Esophagus squamous epithelium (tissue), 5 donors: ENCODE measurements at regions not wholly inside any gene's neighbourhood (a gene's known extent, or its start where the extent isn't known, plus 50 kb on each side); places are given as distances from the start of the nearest gene placed in this dataset.

Source experiments
- DNase-seq: peaks from one replicate; lab custom pipeline; 2025; lab: John Stamatoyannopoulos, UW
- H3K27ac ChIP-seq, 4 donors: fragments of 200-600 bp; sonication (generic); one replicate each; pipeline ENCODE4 v1.5.1; 2016 to 2019; ENCODE audit warnings: mild to moderate bottlenecking in 1 of 4
- H3K27me3 ChIP-seq, 4 donors: fragments of 200-600 bp; sonication (generic); 1 replicate in 3 of 4; 2 replicates in 1 of 4; pipeline versions ENCODE4 v1.5.1 to v1.6.0; 2017 to 2021; ENCODE audit warnings: antibody characterized with exemption in 1 of 4
- H3K36me3 ChIP-seq, 3 donors: fragments of 200-600 bp; sonication (generic); one replicate each; pipeline ENCODE4 v1.5.1; 2016 to 2019
- H3K4me1 ChIP-seq, 3 donors: fragments of 200-600 bp; sonication (generic); one replicate each; pipeline ENCODE4 v1.5.1; 2017 to 2019
- H3K4me3 ChIP-seq, 4 donors: fragments of 200-600 bp; sonication (generic); 1 replicate in 3 of 4; 2 replicates in 1 of 4; pipeline ENCODE4 v1.5.1; 2016 to 2019; ENCODE audit warnings: mild to moderate bottlenecking in 2 of 4, moderate library complexity in 1 of 4
- H3K9me3 ChIP-seq, 3 donors: fragments of 200-600 bp; sonication (generic); one replicate each; pipeline ENCODE4 v1.5.1; 2016 to 2019
- CTCF ChIP-seq, 6 experiments: fragments of 450-650 bp in 4 of 6; fragments of 200-600 bp in 2 of 6; sonication (generic) in 2 of 6; IDR thresholded peaks; one replicate each; pipeline ENCODE4 v1.5.1; 2016 to 2019; ENCODE audit warnings: antibody characterized with exemption in 6 of 6, mild to moderate bottlenecking in 4 of 6, moderate library complexity in 4 of 6
- POLR2A ChIP-seq, 4 donors: fragments of 450-650 bp; IDR thresholded peaks; one replicate each; pipeline ENCODE4 v1.6.1; 2017; ENCODE audit warnings: antibody characterized with exemption in 4 of 4, mild to moderate bottlenecking in 4 of 4, moderate library complexity in 3 of 4
- WGBS, 2 donors: methylation state at CpG; one replicate each; pipeline ENCODE4 v1.1.5; 2018; 5-methylcytosine and 5-hydroxymethylcytosine counted together
- intact Hi-C: fragments of 100-400 bp; cut with DNase I; formaldehyde crosslinking; loops from one replicate; pipeline ENCODE4 v1.15.0; 2022
- donor health status: DM: yes; HTN: yes; CAD: no.

DNA sequence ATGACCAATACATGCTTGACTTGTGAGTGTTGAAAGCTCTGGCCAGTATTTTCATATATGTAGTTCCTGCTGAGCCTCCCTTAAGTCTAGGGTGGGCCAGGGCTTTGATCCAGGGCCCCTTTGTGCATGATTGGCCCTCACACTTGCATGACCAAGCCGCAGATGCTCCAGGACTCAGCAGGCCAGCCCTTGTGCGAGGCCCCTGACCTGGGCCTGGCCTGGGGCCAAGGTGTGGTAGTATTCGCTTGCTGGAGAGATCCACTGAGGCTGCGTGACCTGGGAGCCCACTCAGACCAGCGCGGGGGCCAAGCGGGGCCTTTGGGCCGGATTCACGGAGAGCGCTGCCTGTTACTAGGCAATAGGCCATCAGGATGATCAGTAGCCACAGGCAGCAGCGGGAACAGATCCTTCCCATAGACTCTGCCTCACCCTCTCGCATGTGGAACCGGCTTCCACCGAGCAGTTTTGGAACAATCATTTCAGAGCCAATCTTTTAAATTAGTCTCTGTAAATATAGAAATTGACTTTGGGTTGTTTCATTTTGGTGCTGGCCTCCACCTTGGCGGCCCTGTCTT is 79.0 kb upstream of the PTCH1 start:
- 92 to 94% methylated on average over 9 to 12 of the region's 15 CpGs for WGBS, 2 donors
- DNase-seq: no peak
- no peak overlapping the region for H3K27ac ChIP-seq

DNA sequence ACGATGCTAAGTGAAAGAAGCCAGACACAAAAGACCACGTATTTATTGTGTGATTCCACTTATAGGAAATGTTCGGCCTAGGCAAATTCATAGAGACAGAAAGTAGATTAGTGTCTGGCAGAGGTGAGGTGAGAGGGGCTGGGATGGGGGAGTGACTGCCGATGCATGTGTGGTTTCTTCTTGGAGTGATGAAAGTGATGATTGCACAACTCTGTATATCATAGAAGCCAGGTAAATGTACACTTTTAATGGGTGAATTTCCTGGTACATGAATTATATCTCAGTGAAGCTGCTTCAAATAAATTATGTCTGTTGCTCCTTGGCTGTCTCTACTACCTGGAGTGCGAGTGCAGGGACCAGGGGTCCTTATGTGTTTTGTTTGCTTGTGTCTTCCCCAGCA is 76.2 kb upstream of the PTCH1 start:
- no peak for DNase-seq
- Histone ChIP-seq H3K4me1 (no peaks in the 10 kb centered on the region), H3K4me3 (no peak overlapping the region), H3K9me3 (no peaks in the 10 kb centered on the region), H3K36me3 (no peaks in the 10 kb centered on the region), H3K27ac (no peak overlapping the region), H3K27me3 (peaks cover 0 to 45% (median 0%) of the 10 kb centered on the region in 4 donors)
- TF ChIP-seq POLR2A (IDR thresholded peaks at IDR 0.05) (no peak), CTCF (IDR thresholded peaks at IDR 0.05) (no peak)
- intact Hi-C loops: no loop called here
- WGBS, 2 donors: 75 to 81% methylated on average over 5 of the region's 5 CpGs

More for the DNA sequence above, 79.0 kb upstream of the PTCH1 start:
- no peak overlapping the region for H3K4me3 ChIP-seq
- no peaks in the 10 kb centered on the region for H3K4me1 ChIP-seq
- H3K27me3 ChIP-seq: peaks cover 0 to 30% (median 0%) of the 10 kb centered on the region in 4 donors
- no peaks in the 10 kb centered on the region for H3K36me3 ChIP-seq
- intact Hi-C loops: no loop called here
- H3K9me3 ChIP-seq: no peaks in the 10 kb centered on the region
- TF ChIP-seq POLR2A (IDR thresholded peaks at IDR 0.05) (no peak), CTCF (IDR thresholded peaks at IDR 0.05) (no peak)

- no peak for DNase-seq
- intact Hi-C loops: no loop called here
- Histone ChIP-seq H3K4me1 (no peaks in the 10 kb centered on the region), H3K36me3 (no peaks in the 10 kb centered on the region), H3K9me3 (no peaks in the 10 kb centered on the region), H3K27ac (no peak overlapping the region), H3K27me3 (peaks cover 0 to 40% (median 0%) of the 10 kb centered on the region in 4 donors), H3K4me3 (no peak overlapping the region)
- TF ChIP-seq CTCF (IDR thresholded peaks at IDR 0.05): no peak
- TF ChIP-seq POLR2A (IDR thresholded peaks at IDR 0.05): no peak
- 71 to 78% methylated on average over 6 to 8 of the region's 9 CpGs for WGBS, 2 donors
Observed at GRCh38 chr9:95588724-95589588, 72.2 kb upstream of the PTCH1 start.

- no peaks in the 10 kb centered on the region for H3K36me3 ChIP-seq
- intact Hi-C loops: no loop called here
- DNase-seq: no peak
- H3K4me1 ChIP-seq: no peaks in the 10 kb centered on the region
- no peaks in the 10 kb centered on the region for H3K9me3 ChIP-seq
- H3K27me3 ChIP-seq: peaks cover 0 to 33% (median 0%) of the 10 kb centered on the region in 4 donors
- H3K4me3 ChIP-seq: no peak overlapping the region
- 79 to 81% methylated on average over 8 to 9 of the region's 10 CpGs for WGBS, 2 donors
- no peak for TF ChIP-seq CTCF (IDR thresholded peaks at IDR 0.05)
- no peak for TF ChIP-seq POLR2A (IDR thresholded peaks at IDR 0.05)
- H3K27ac ChIP-seq: no peak overlapping the region
Observed at GRCh38 chr9:95587021-95587964, 70.5 kb upstream of the PTCH1 start.
